ENCODE measurements at regions not wholly inside any gene's neighbourhood (a gene's known extent, or its start where the extent isn't known, plus 50 kb on each side); places are given as distances from the start of the nearest gene placed in this dataset.

- in situ Hi-C loops (cut with HindIII; ENCODE audit: low pct_ligation_motif_present, low sequenced_read_pairs): no loop called here
- no peak overlapping the region for H3K27ac ChIP-seq
- H3K4me3 ChIP-seq (ENCODE audit: low read depth, low read length): no peak overlapping the region
- H3K36me3 ChIP-seq (replicated peaks): no peaks in the 10 kb centered on the region
- no peaks in the 10 kb centered on the region for H3K27me3 ChIP-seq (replicated peaks)
- TF ChIP-seq, protein P1, sequence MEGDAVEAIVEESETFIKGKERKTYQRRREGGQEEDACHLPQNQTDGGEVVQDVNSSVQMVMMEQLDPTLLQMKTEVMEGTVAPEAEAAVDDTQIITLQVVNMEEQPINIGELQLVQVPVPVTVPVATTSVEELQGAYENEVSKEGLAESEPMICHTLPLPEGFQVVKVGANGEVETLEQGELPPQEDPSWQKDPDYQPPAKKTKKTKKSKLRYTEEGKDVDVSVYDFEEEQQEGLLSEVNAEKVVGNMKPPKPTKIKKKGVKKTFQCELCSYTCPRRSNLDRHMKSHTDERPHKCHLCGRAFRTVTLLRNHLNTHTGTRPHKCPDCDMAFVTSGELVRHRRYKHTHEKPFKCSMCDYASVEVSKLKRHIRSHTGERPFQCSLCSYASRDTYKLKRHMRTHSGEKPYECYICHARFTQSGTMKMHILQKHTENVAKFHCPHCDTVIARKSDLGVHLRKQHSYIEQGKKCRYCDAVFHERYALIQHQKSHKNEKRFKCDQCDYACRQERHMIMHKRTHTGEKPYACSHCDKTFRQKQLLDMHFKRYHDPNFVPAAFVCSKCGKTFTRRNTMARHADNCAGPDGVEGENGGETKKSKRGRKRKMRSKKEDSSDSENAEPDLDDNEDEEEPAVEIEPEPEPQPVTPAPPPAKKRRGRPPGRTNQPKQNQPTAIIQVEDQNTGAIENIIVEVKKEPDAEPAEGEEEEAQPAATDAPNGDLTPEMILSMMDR (IDR thresholded peaks at IDR 0.05; ENCODE audit: low read depth, low read length, missing control alignments): no peak
- no peak for DNase-seq
Observed at GRCh38 chr14:87679866-87680265, 313.1 kb downstream of the GALC start.

DNA sequence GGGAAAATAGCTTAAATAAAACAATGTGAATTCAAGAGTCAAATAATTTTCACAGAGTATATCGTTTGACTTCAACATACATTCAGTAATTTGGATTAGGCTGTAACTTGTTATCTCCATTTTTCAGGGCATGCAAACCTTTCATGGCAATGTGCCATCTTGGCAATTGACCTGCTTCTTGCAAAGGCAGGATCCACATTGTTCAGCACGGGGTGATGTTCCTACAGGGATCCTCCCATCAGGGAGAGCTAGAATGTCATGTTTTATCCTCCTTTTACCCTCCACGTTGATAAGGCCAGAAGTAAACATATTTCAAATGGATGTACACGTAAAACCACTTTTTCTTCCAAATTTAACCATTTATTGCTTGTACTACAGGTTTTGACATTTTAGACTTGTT, 314.4 kb downstream of the GALC start:
- TF ChIP-seq, protein P1 (IDR thresholded peaks at IDR 0.05; ENCODE audit: low read depth, low read length, missing control alignments): no peak
- in situ Hi-C loops (cut with HindIII; ENCODE audit: low pct_ligation_motif_present, low sequenced_read_pairs): no loop called here

DNA sequence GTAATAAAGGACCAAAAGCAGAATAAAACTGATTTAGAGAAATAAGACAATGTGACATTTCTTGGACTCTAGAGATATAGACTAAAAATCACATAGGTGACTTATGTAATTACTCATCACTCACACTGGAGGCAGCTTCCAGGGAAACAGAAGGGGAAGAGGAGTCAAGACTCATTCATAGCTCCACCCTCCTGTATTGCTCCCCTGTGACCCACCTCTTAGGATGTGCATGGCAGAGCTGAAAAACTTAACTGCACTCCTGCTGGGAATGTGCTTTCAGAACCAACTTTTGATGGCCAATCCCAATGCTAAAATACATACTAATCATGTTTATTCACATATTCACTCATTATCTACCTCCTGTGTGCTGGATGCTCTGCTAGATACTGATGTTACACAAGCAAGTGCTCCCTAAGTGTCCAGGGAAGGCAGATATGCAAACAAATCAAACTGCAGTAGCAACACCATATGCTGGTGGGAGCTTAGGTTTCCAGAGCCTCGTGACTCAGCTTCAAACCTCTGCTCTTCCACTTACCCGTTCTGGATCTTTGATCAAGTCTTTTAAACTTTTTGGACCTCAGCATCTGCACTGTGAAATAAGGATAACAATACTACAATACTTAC, 316.1 kb downstream of the GALC start:
- no peak for DNase-seq
- Histone ChIP-seq H3K27me3 (replicated peaks) (no peaks in the 10 kb centered on the region), H3K27ac (no peak overlapping the region), H3K4me3 (ENCODE audit: low read depth, low read length) (no peak overlapping the region), H3K36me3 (replicated peaks) (no peaks in the 10 kb centered on the region)
- TF ChIP-seq, protein P1 (IDR thresholded peaks at IDR 0.05; ENCODE audit: low read depth, low read length, missing control alignments): no peak
- in situ Hi-C loops (cut with HindIII; ENCODE audit: low pct_ligation_motif_present, low sequenced_read_pairs): no loop called here

More for the DNA sequence above, 314.4 kb downstream of the GALC start:
- Histone ChIP-seq H3K36me3 (replicated peaks) (no peaks in the 10 kb centered on the region), H3K4me3 (ENCODE audit: low read depth, low read length) (no peak overlapping the region), H3K27ac (no peak overlapping the region), H3K27me3 (replicated peaks) (no peaks in the 10 kb centered on the region)
- no peak for DNase-seq

- H3K27me3 ChIP-seq (replicated peaks): no peaks in the 10 kb centered on the region
- in situ Hi-C loops (cut with HindIII; ENCODE audit: low pct_ligation_motif_present, low sequenced_read_pairs): no loop called here
- TF ChIP-seq, protein P1 (IDR thresholded peaks at IDR 0.05; ENCODE audit: low read depth, low read length, missing control alignments): no peak
- no peaks in the 10 kb centered on the region for H3K36me3 ChIP-seq (replicated peaks)
- no peak overlapping the region for H3K27ac ChIP-seq
- DNase-seq: no peak
- no peak overlapping the region for H3K4me3 ChIP-seq (ENCODE audit: low read depth, low read length)
Observed at GRCh38 chr14:87667659-87668058, 325.3 kb downstream of the GALC start.

GRCh38 chr14:87656315-87656714, 336.7 kb downstream of the GALC start:
- H3K27me3 ChIP-seq (replicated peaks): no peaks in the 10 kb centered on the region
- no peak for DNase-seq
- in situ Hi-C loops (cut with HindIII; ENCODE audit: low pct_ligation_motif_present, low sequenced_read_pairs): no loop called here
- H3K4me3 ChIP-seq (ENCODE audit: low read depth, low read length): no peak overlapping the region
- TF ChIP-seq, protein P1 (IDR thresholded peaks at IDR 0.05; ENCODE audit: low read depth, low read length, missing control alignments): no peak
- no peaks in the 10 kb centered on the region for H3K36me3 ChIP-seq (replicated peaks)
- no peak overlapping the region for H3K27ac ChIP-seq

GRCh38 chr14:87652278-87652677, 340.7 kb downstream of the GALC start:
- Histone ChIP-seq H3K4me3 (ENCODE audit: low read depth, low read length) (no peak overlapping the region), H3K27me3 (replicated peaks) (no peaks in the 10 kb centered on the region), H3K36me3 (replicated peaks) (no peaks in the 10 kb centered on the region), H3K27ac (no peak overlapping the region)
- DNase-seq: no peak
- in situ Hi-C loops (cut with HindIII; ENCODE audit: low pct_ligation_motif_present, low sequenced_read_pairs): no loop called here
- TF ChIP-seq, protein P1 (IDR thresholded peaks at IDR 0.05; ENCODE audit: low read depth, low read length, missing control alignments): no peak
